WTC11 (cell line): ENCODE measurements at regions not wholly inside any gene's neighbourhood (a gene's known extent, or its start where the extent isn't known, plus 50 kb on each side); places are given as distances from the start of the nearest gene placed in this dataset.

ENCODE experiments used
- ATAC-seq: fragments of 200-7000 bp; cut with Tn5 transposase; 2 replicates; pipeline ENCODE4 v1.10.0; 2021; ENCODE audit warnings: mild to moderate bottlenecking, moderate library complexity
- CTCF ChIA-PET: fragments of 300-600 bp; sonication (Branson Sonifier 250); formaldehyde crosslinking; loops from one replicate; lab custom pipeline; 2021; ENCODE audit warnings: antibody characterized with exemption; lab: Charles Lee
- POLR2A ChIA-PET: fragments of 350-600 bp; sonication (Branson Sonifier 250); formaldehyde crosslinking; loops from one replicate; lab custom pipeline; 2021; ENCODE audit warnings: antibody characterized with exemption; lab: Charles Lee
- DNase-seq: peaks from one replicate; pipeline ENCODE4 v3.0.0; 2021; ENCODE audit warnings: low spot score
- H3K27ac Mint-ChIP-seq: 2 replicates; pipeline ENCODE4 v1.8.0; 2021; ENCODE audit warnings: mixed read lengths
- H3K27me3 Mint-ChIP-seq: 2 replicates; pipeline ENCODE4 v1.8.0; 2021; ENCODE audit warnings: low read depth, mild to moderate bottlenecking, moderate library complexity, mixed read lengths
- H3K36me3 Mint-ChIP-seq: 2 replicates; pipeline ENCODE4 v1.8.0; 2021; ENCODE audit warnings: mixed read lengths
- H3K4me1 Mint-ChIP-seq: 2 replicates; pipeline ENCODE4 v1.8.0; 2022; ENCODE audit warnings: mixed read lengths
- H3K4me3 Mint-ChIP-seq: 2 replicates; pipeline ENCODE4 v1.8.0; 2021; ENCODE audit warnings: mild to moderate bottlenecking, moderate library complexity, mixed read lengths
- H3K9me3 Mint-ChIP-seq: 2 replicates; pipeline ENCODE4 v1.8.0; 2021; ENCODE audit warnings: mixed read lengths
- CREM ChIP-seq: sonication (generic); formaldehyde crosslinking; IDR thresholded peaks from 2 replicates; pipeline ENCODE4 v1.8.1; 2022; ENCODE audit warnings: mild to moderate bottlenecking, missing genetic modification reagents, moderate library complexity
- CTCF ChIP-seq: fragments of 200-600 bp; IDR thresholded peaks from 2 replicates; pipeline ENCODE4 v1.8.0; 2022; ENCODE audit warnings: antibody characterized with exemption
- GTF2I ChIP-seq: fragments of 250-450 bp; sonication (Bioruptor Pico); conservative IDR thresholded peaks from 2 replicates; pipeline ENCODE4 v1.4.0; 2021; ENCODE audit warnings: mild to moderate bottlenecking
- KAT7 ChIP-seq: sonication (generic); formaldehyde crosslinking; IDR thresholded peaks from 2 replicates; pipeline ENCODE4 v1.8.1; 2023; ENCODE audit warnings: missing genetic modification reagents, mild to moderate bottlenecking, borderline replicate concordance
- MAX ChIP-seq: sonication (generic); formaldehyde crosslinking; IDR thresholded peaks from 2 replicates; pipeline ENCODE4 v1.8.0; 2022; ENCODE audit warnings: mild to moderate bottlenecking, missing genetic modification reagents
- MYBL2 ChIP-seq: sonication (generic); formaldehyde crosslinking; IDR thresholded peaks from 2 replicates; pipeline ENCODE4 v1.8.1; 2023; ENCODE audit warnings: mild to moderate bottlenecking, moderate library complexity, missing genetic modification reagents
- NFE2L1 ChIP-seq: sonication (generic); formaldehyde crosslinking; IDR thresholded peaks from 2 replicates; pipeline ENCODE4 v1.8.1; 2023; ENCODE audit warnings: missing genetic modification reagents
- NR1H2 ChIP-seq: sonication (generic); formaldehyde crosslinking; IDR thresholded peaks from 2 replicates; pipeline ENCODE4 v1.9.0; 2021; ENCODE audit warnings: mild to moderate bottlenecking, moderate library complexity, missing genetic modification reagents
- SMAD3 ChIP-seq: sonication (generic); formaldehyde crosslinking; IDR thresholded peaks from 2 replicates; pipeline ENCODE4 v1.8.0; 2022; ENCODE audit warnings: missing genetic modification reagents, mild to moderate bottlenecking, borderline replicate concordance
- TEAD1 ChIP-seq: sonication (generic); formaldehyde crosslinking; IDR thresholded peaks from 2 replicates; pipeline ENCODE4 v1.8.0; 2022; ENCODE audit warnings: mild to moderate bottlenecking, missing genetic modification reagents
- TEAD4 ChIP-seq: sonication (generic); formaldehyde crosslinking; IDR thresholded peaks from 2 replicates; pipeline ENCODE4 v1.8.0; 2022; ENCODE audit warnings: mild to moderate bottlenecking, missing genetic modification reagents
- TP53 ChIP-seq: sonication (generic); formaldehyde crosslinking; IDR thresholded peaks from 2 replicates; pipeline ENCODE4 v1.8.1; 2023; ENCODE audit warnings: mild to moderate bottlenecking, missing genetic modification reagents
- ZBTB21 ChIP-seq: sonication (generic); formaldehyde crosslinking; IDR thresholded peaks from 2 replicates; pipeline ENCODE4 v1.8.1; 2023; ENCODE audit warnings: mild to moderate bottlenecking, missing genetic modification reagents, borderline replicate concordance
- ZBTB43 ChIP-seq: sonication (generic); formaldehyde crosslinking; IDR thresholded peaks from 2 replicates; pipeline ENCODE4 v1.8.1; 2023; ENCODE audit warnings: mild to moderate bottlenecking, missing genetic modification reagents
- ZNF138 ChIP-seq: sonication (generic); formaldehyde crosslinking; conservative IDR thresholded peaks from 2 replicates; pipeline ENCODE4 v1.8.1; 2022; ENCODE audit warnings: mild to moderate bottlenecking, moderate library complexity, missing genetic modification reagents
- ZNF232 ChIP-seq: sonication (generic); formaldehyde crosslinking; IDR thresholded peaks from 2 replicates; pipeline ENCODE4 v1.8.0; 2022; ENCODE audit warnings: mild to moderate bottlenecking, missing genetic modification reagents
- ZNF263 ChIP-seq: sonication (generic); formaldehyde crosslinking; IDR thresholded peaks from 2 replicates; pipeline ENCODE4 v1.8.1; 2022; ENCODE audit warnings: low read depth, mild to moderate bottlenecking, moderate library complexity, missing genetic modification reagents
- ZNF396 ChIP-seq: fragments of 250-450 bp; sonication (Bioruptor Pico); IDR thresholded peaks from 2 replicates; pipeline ENCODE4 v1.8.0; 2021; ENCODE audit warnings: mild to moderate bottlenecking, moderate library complexity, borderline replicate concordance
- TF ChIP-seq, protein P1 (sequence below): sonication (generic); formaldehyde crosslinking; IDR thresholded peaks from 2 replicates; pipeline ENCODE4 v1.8.1; 2022; ENCODE audit warnings: low read depth, missing genetic modification reagents, borderline replicate concordance
- TF ChIP-seq, protein P2 (sequence below): fragments of 250-450 bp; sonication (Bioruptor Pico); IDR thresholded peaks from 2 replicates; pipeline ENCODE4 v1.9.0; 2021; ENCODE audit warnings: mild to moderate bottlenecking, borderline replicate concordance
- TF ChIP-seq, protein P3 (sequence below): sonication (generic); formaldehyde crosslinking; IDR thresholded peaks from 2 replicates; pipeline ENCODE4 v1.8.0; 2023; ENCODE audit warnings: missing genetic modification reagents

DNA sequence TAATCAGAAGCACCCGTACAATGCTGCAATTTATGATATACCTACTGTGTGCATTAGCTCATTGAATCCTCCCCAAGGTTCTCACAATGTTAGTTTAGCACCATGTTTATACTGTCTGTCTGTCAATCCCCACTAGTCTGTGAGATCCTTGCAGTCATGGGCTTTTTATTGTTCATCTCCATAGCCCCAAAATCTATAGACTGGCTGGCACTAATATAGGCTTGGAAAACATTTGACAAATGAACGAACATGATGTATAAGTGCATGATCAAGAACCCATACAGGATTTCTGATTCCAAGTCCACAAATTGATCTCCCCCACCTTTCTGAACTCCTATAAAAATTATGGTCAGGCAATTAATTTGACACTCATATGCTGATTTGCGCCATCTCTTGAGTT, 290.0 kb downstream of the OMA1 start (continued):
- no peak for TF ChIP-seq KAT7 (CRISPR knock-in tag)
- no peak for TF ChIP-seq NFE2L1 (CRISPR knock-in tag)
- no peak for TF ChIP-seq TEAD4 (CRISPR knock-in tag)
- no peak for TF ChIP-seq ZNF263 (CRISPR knock-in tag)
- no peak for TF ChIP-seq CTCF
- no peak for TF ChIP-seq ZBTB43
- TF ChIP-seq ZNF138 (CRISPR knock-in tag) = no peak
- no peak for TF ChIP-seq GTF2I (CRISPR knock-in tag)
- TF ChIP-seq TP53 (CRISPR knock-in tag) = no peak
- TF ChIP-seq ZNF232 (CRISPR knock-in tag) = no peak
- TF ChIP-seq MAX (CRISPR knock-in tag) = no peak

GRCh38 chr1:58256041-58256440, 290.5 kb downstream of the OMA1 start:
- Mint-ChIP-seq H3K36me3 (no peaks in the 10 kb centered on the region), H3K4me1 (peaks cover 6% of the 10 kb centered on the region), H3K27ac (no peak overlapping the region), H3K9me3 (peaks cover 6% of the 10 kb centered on the region)
- ATAC-seq (no peak), DNase-seq (no peak)
- POLR2A ChIA-PET = no interaction called here
- TF ChIP-seq CREM (no peak), MYBL2 (CRISPR knock-in tag) (no peak), NR1H2 (no peak), SMAD3 (CRISPR knock-in tag) (no peak), ZNF396 (no peak), ZBTB21 (no peak), TEAD1 (CRISPR knock-in tag) (no peak)
- TF ChIP-seq, protein P1, sequence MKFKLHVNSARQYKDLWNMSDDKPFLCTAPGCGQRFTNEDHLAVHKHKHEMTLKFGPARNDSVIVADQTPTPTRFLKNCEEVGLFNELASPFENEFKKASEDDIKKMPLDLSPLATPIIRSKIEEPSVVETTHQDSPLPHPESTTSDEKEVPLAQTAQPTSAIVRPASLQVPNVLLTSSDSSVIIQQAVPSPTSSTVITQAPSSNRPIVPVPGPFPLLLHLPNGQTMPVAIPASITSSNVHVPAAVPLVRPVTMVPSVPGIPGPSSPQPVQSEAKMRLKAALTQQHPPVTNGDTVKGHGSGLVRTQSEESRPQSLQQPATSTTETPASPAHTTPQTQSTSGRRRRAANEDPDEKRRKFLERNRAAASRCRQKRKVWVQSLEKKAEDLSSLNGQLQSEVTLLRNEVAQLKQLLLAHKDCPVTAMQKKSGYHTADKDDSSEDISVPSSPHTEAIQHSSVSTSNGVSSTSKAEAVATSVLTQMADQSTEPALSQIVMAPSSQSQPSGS (CRISPR knock-in tag) = no peak
- TF ChIP-seq, protein P2, sequence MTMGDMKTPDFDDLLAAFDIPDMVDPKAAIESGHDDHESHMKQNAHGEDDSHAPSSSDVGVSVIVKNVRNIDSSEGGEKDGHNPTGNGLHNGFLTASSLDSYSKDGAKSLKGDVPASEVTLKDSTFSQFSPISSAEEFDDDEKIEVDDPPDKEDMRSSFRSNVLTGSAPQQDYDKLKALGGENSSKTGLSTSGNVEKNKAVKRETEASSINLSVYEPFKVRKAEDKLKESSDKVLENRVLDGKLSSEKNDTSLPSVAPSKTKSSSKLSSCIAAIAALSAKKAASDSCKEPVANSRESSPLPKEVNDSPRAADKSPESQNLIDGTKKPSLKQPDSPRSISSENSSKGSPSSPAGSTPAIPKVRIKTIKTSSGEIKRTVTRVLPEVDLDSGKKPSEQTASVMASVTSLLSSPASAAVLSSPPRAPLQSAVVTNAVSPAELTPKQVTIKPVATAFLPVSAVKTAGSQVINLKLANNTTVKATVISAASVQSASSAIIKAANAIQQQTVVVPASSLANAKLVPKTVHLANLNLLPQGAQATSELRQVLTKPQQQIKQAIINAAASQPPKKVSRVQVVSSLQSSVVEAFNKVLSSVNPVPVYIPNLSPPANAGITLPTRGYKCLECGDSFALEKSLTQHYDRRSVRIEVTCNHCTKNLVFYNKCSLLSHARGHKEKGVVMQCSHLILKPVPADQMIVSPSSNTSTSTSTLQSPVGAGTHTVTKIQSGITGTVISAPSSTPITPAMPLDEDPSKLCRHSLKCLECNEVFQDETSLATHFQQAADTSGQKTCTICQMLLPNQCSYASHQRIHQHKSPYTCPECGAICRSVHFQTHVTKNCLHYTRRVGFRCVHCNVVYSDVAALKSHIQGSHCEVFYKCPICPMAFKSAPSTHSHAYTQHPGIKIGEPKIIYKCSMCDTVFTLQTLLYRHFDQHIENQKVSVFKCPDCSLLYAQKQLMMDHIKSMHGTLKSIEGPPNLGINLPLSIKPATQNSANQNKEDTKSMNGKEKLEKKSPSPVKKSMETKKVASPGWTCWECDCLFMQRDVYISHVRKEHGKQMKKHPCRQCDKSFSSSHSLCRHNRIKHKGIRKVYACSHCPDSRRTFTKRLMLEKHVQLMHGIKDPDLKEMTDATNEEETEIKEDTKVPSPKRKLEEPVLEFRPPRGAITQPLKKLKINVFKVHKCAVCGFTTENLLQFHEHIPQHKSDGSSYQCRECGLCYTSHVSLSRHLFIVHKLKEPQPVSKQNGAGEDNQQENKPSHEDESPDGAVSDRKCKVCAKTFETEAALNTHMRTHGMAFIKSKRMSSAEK (CRISPR knock-in tag) = no peak
- TF ChIP-seq, protein P3, sequence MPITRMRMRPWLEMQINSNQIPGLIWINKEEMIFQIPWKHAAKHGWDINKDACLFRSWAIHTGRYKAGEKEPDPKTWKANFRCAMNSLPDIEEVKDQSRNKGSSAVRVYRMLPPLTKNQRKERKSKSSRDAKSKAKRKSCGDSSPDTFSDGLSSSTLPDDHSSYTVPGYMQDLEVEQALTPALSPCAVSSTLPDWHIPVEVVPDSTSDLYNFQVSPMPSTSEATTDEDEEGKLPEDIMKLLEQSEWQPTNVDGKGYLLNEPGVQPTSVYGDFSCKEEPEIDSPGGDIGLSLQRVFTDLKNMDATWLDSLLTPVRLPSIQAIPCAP = no peak
- TF ChIP-seq, all 79 proteins: peak for 0
- H3K4me3 Mint-ChIP-seq = no peak overlapping the region
- H3K27me3 Mint-ChIP-seq = peaks cover 6% of the 10 kb centered on the region
- CTCF ChIA-PET = no interaction called here
